ENCODE measurements at regions not wholly inside any gene's neighbourhood (a gene's known extent, or its start where the extent isn't known, plus 50 kb on each side); places are given as distances from the start of the nearest gene placed in this dataset.

DNA sequence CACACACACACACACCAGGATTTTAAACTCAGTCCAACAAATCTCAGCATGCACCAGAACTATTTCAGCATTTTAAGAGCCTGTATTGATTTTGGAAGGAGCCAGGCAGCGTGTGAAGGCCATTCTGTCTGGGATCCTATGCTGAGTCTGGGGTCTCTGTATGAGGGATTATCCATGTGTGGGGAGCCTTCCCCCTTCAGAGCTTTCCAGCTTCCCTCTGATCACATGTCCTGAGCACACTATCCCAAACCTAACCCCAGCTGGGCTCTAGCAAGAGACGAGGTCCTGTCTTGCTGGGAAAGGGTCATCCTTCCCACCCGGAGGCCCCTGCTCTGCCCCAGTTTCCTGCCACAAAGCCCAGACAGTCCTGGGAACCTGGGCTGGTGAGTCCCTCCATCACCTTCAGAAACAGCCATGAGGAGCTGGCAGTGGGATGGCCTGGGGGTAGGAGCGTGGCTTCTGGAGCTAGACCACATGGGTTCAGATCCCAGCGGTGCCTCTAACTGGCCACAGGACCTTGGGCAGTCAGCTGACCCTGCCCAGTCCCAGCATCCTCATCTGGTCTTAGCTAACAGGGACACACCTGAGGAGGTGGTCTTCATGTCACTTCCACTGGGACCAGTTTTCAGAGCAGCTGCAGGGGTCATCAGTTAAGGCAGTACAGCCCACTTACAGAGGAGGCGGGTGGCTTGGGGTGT lies 79.6 kb upstream of the RET start:
- no peak overlapping the region for H3K27ac ChIP-seq (ENCODE audit: control insufficient read depth, insufficient read depth, low read length)
- no peak overlapping the region for H3K9ac ChIP-seq (ENCODE audit: control insufficient read depth, extremely low read depth, insufficient read depth, low read length)
- no peaks in the 10 kb centered on the region for H3K36me3 ChIP-seq (ENCODE audit: control insufficient read depth in 2 of 2, extremely low read depth in 1 of 2, insufficient read depth in 2 of 2, low read length in 2 of 2)
- H4K20me1 ChIP-seq (ENCODE audit: control insufficient read depth, extremely low read depth, insufficient read depth, low read length) = no peaks in the 10 kb centered on the region
- no peaks in the 10 kb centered on the region for H3K4me1 ChIP-seq (ENCODE audit: control insufficient read depth, extremely low read depth, insufficient read depth, low read length)
- no peak overlapping the region for H2AFZ ChIP-seq (ENCODE audit: control insufficient read depth, low read length)
- TF ChIP-seq, protein P1, sequence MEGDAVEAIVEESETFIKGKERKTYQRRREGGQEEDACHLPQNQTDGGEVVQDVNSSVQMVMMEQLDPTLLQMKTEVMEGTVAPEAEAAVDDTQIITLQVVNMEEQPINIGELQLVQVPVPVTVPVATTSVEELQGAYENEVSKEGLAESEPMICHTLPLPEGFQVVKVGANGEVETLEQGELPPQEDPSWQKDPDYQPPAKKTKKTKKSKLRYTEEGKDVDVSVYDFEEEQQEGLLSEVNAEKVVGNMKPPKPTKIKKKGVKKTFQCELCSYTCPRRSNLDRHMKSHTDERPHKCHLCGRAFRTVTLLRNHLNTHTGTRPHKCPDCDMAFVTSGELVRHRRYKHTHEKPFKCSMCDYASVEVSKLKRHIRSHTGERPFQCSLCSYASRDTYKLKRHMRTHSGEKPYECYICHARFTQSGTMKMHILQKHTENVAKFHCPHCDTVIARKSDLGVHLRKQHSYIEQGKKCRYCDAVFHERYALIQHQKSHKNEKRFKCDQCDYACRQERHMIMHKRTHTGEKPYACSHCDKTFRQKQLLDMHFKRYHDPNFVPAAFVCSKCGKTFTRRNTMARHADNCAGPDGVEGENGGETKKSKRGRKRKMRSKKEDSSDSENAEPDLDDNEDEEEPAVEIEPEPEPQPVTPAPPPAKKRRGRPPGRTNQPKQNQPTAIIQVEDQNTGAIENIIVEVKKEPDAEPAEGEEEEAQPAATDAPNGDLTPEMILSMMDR (optimal IDR thresholded peaks at IDR 0.05 in 1 of 3, IDR thresholded peaks at IDR 0.05 in 1 of 3, conservative IDR thresholded peaks at IDR 0.05 in 1 of 3; ENCODE audit: extremely low read depth in 1 of 3, insufficient read depth in 2 of 3, low read length in 3 of 3) = no peak
- TF ChIP-seq EZH2 (IDR thresholded peaks at IDR 0.05; ENCODE audit: low read length) = no peak
- H3K9me1 ChIP-seq (ENCODE audit: control insufficient read depth, extremely low read depth, insufficient read depth, low read length) = no peaks in the 10 kb centered on the region
- H3K27me3 ChIP-seq (ENCODE audit: control insufficient read depth, extremely low read depth, insufficient read depth, low read length) = peaks cover 7% of the 10 kb centered on the region
- DNase-seq (ENCODE audit: low read depth, low spot score) (no peak), FAIRE-seq (no peak)
- H3K4me2 ChIP-seq (ENCODE audit: control insufficient read depth, extremely low read depth, insufficient read depth, low read depth, low read length) = no peak overlapping the region
- H3K9me3 ChIP-seq (ENCODE audit: control insufficient read depth, low read depth, low read length) = no peaks in the 10 kb centered on the region
- dilution Hi-C loops (cut with MboI; ENCODE audit: extremely low pct_ligation_motif_present, low sequenced_read_pairs) = no loop called here
- no peaks in the 10 kb centered on the region for H3K79me2 ChIP-seq (ENCODE audit: control insufficient read depth, insufficient read depth, low read length)
- no peak overlapping the region for H3K4me3 ChIP-seq (ENCODE audit: control insufficient read depth in 2 of 3, extremely low read depth in 1 of 3, insufficient read depth in 2 of 3, low read depth in 1 of 3, low read length in 3 of 3)

- peaks cover 7% of the 10 kb centered on the region for H3K27me3 ChIP-seq (ENCODE audit: control insufficient read depth, extremely low read depth, insufficient read depth, low read length)
- H3K36me3 ChIP-seq (ENCODE audit: control insufficient read depth in 2 of 2, extremely low read depth in 1 of 2, insufficient read depth in 2 of 2, low read length in 2 of 2) = no peaks in the 10 kb centered on the region
- H3K27ac ChIP-seq (ENCODE audit: control insufficient read depth, insufficient read depth, low read length) = no peak overlapping the region
- FAIRE-seq (no peak), DNase-seq (ENCODE audit: low read depth, low spot score) (no peak)
- no peaks in the 10 kb centered on the region for H3K9me3 ChIP-seq (ENCODE audit: control insufficient read depth, low read depth, low read length)
- dilution Hi-C loops (cut with MboI; ENCODE audit: extremely low pct_ligation_motif_present, low sequenced_read_pairs) = no loop called here
- no peaks in the 10 kb centered on the region for H3K79me2 ChIP-seq (ENCODE audit: control insufficient read depth, insufficient read depth, low read length)
- H3K4me1 ChIP-seq (ENCODE audit: control insufficient read depth, extremely low read depth, insufficient read depth, low read length) = no peaks in the 10 kb centered on the region
- no peaks in the 10 kb centered on the region for H4K20me1 ChIP-seq (ENCODE audit: control insufficient read depth, extremely low read depth, insufficient read depth, low read length)
- TF ChIP-seq, protein P1 (optimal IDR thresholded peaks at IDR 0.05 in 1 of 3, IDR thresholded peaks at IDR 0.05 in 1 of 3, conservative IDR thresholded peaks at IDR 0.05 in 1 of 3; ENCODE audit: extremely low read depth in 1 of 3, insufficient read depth in 2 of 3, low read length in 3 of 3) = no peak
- no peak for TF ChIP-seq EZH2 (IDR thresholded peaks at IDR 0.05; ENCODE audit: low read length)
- no peak overlapping the region for H3K4me2 ChIP-seq (ENCODE audit: control insufficient read depth, extremely low read depth, insufficient read depth, low read depth, low read length)
- no peak overlapping the region for H3K9ac ChIP-seq (ENCODE audit: control insufficient read depth, extremely low read depth, insufficient read depth, low read length)
- no peak overlapping the region for H2AFZ ChIP-seq (ENCODE audit: control insufficient read depth, low read length)
- H3K4me3 ChIP-seq (ENCODE audit: control insufficient read depth in 2 of 3, extremely low read depth in 1 of 3, insufficient read depth in 2 of 3, low read depth in 1 of 3, low read length in 3 of 3) = no peak overlapping the region
- H3K9me1 ChIP-seq (ENCODE audit: control insufficient read depth, extremely low read depth, insufficient read depth, low read length) = no peaks in the 10 kb centered on the region
Observed at GRCh38 chr10:42997849-42998165, 79.1 kb upstream of the RET start.
